ENCODE measurements at regions not wholly inside any gene's neighbourhood (a gene's known extent, or its start where the extent isn't known, plus 50 kb on each side); places are given as distances from the start of the nearest gene placed in this dataset.

GRCh38 chr4:156085100-156085499, 131.4 kb upstream of the CTSO start:
- Histone ChIP-seq H3K9ac (ENCODE audit: low read depth in 1 of 2, low read length in 2 of 2) (no peak overlapping the region), H3K27ac (ENCODE audit: low read depth in 2 of 2, low read length in 2 of 2) (no peak overlapping the region), H3K9me3 (ENCODE audit: control insufficient read depth in 2 of 2, low read length in 2 of 2) (no peaks in the 10 kb centered on the region), H3K36me3 (ENCODE audit: control insufficient read depth in 2 of 2, insufficient read depth in 2 of 2, low read length in 2 of 2) (no peaks in the 10 kb centered on the region), H3K4me3 (ENCODE audit: low read length in 2 of 2) (no peak overlapping the region), H3K4me1 (ENCODE audit: control insufficient read depth in 2 of 2, insufficient read depth in 2 of 2, low read length in 2 of 2) (no peaks in the 10 kb centered on the region), H3K27me3 (ENCODE audit: control insufficient read depth in 2 of 2, insufficient read depth in 2 of 2, low read length in 2 of 2) (no peaks in the 10 kb centered on the region)

GRCh38 chr4:156084373-156084772, 130.7 kb upstream of the CTSO start:
- Histone ChIP-seq H3K4me1 (ENCODE audit: control insufficient read depth in 2 of 2, insufficient read depth in 2 of 2, low read length in 2 of 2) (no peaks in the 10 kb centered on the region), H3K4me3 (ENCODE audit: low read length in 2 of 2) (no peak overlapping the region), H3K9ac (ENCODE audit: low read depth in 1 of 2, low read length in 2 of 2) (no peak overlapping the region), H3K27me3 (ENCODE audit: control insufficient read depth in 2 of 2, insufficient read depth in 2 of 2, low read length in 2 of 2) (no peaks in the 10 kb centered on the region), H3K27ac (ENCODE audit: low read depth in 2 of 2, low read length in 2 of 2) (no peak overlapping the region), H3K36me3 (ENCODE audit: control insufficient read depth in 2 of 2, insufficient read depth in 2 of 2, low read length in 2 of 2) (no peaks in the 10 kb centered on the region), H3K9me3 (ENCODE audit: control insufficient read depth in 2 of 2, low read length in 2 of 2) (no peaks in the 10 kb centered on the region)

GRCh38 chr4:156073976-156074375, 120.3 kb upstream of the CTSO start:
- Histone ChIP-seq H3K4me3 (ENCODE audit: low read length in 2 of 2) (no peak overlapping the region), H3K36me3 (ENCODE audit: control insufficient read depth in 2 of 2, insufficient read depth in 2 of 2, low read length in 2 of 2) (no peaks in the 10 kb centered on the region), H3K27me3 (ENCODE audit: control insufficient read depth in 2 of 2, insufficient read depth in 2 of 2, low read length in 2 of 2) (no peaks in the 10 kb centered on the region), H3K4me1 (ENCODE audit: control insufficient read depth in 2 of 2, insufficient read depth in 2 of 2, low read length in 2 of 2) (no peaks in the 10 kb centered on the region), H3K27ac (ENCODE audit: low read depth in 2 of 2, low read length in 2 of 2) (no peak overlapping the region), H3K9ac (ENCODE audit: low read depth in 1 of 2, low read length in 2 of 2) (no peak overlapping the region), H3K9me3 (ENCODE audit: control insufficient read depth in 2 of 2, low read length in 2 of 2) (no peaks in the 10 kb centered on the region)

GRCh38 chr4:156060661-156061060, 107.0 kb upstream of the CTSO start:
- Histone ChIP-seq H3K9me3 (ENCODE audit: control insufficient read depth in 2 of 2, low read length in 2 of 2) (no peaks in the 10 kb centered on the region), H3K27ac (ENCODE audit: low read depth in 2 of 2, low read length in 2 of 2) (no peak overlapping the region), H3K4me1 (ENCODE audit: control insufficient read depth in 2 of 2, insufficient read depth in 2 of 2, low read length in 2 of 2) (no peaks in the 10 kb centered on the region), H3K4me3 (ENCODE audit: low read length in 2 of 2) (no peak overlapping the region), H3K9ac (ENCODE audit: low read depth in 1 of 2, low read length in 2 of 2) (no peak overlapping the region), H3K27me3 (ENCODE audit: control insufficient read depth in 2 of 2, insufficient read depth in 2 of 2, low read length in 2 of 2) (no peaks in the 10 kb centered on the region), H3K36me3 (ENCODE audit: control insufficient read depth in 2 of 2, insufficient read depth in 2 of 2, low read length in 2 of 2) (no peaks in the 10 kb centered on the region)

- Histone ChIP-seq H3K9ac (ENCODE audit: low read depth in 1 of 2, low read length in 2 of 2) (no peak overlapping the region), H3K36me3 (ENCODE audit: control insufficient read depth in 2 of 2, insufficient read depth in 2 of 2, low read length in 2 of 2) (no peaks in the 10 kb centered on the region), H3K4me1 (ENCODE audit: control insufficient read depth in 2 of 2, insufficient read depth in 2 of 2, low read length in 2 of 2) (no peaks in the 10 kb centered on the region), H3K9me3 (ENCODE audit: control insufficient read depth in 2 of 2, low read length in 2 of 2) (no peaks in the 10 kb centered on the region), H3K4me3 (ENCODE audit: low read length in 2 of 2) (no peak overlapping the region), H3K27me3 (ENCODE audit: control insufficient read depth in 2 of 2, insufficient read depth in 2 of 2, low read length in 2 of 2) (no peaks in the 10 kb centered on the region), H3K27ac (ENCODE audit: low read depth in 2 of 2, low read length in 2 of 2) (no peak overlapping the region)
Measured at GRCh38 chr4:156053174-156053573, 99.5 kb upstream of the CTSO start.

- H3K4me3 ChIP-seq (ENCODE audit: low read length in 2 of 2): no peak overlapping the region
- no peaks in the 10 kb centered on the region for H3K4me1 ChIP-seq (ENCODE audit: control insufficient read depth in 2 of 2, insufficient read depth in 2 of 2, low read length in 2 of 2)
- no peaks in the 10 kb centered on the region for H3K27me3 ChIP-seq (ENCODE audit: control insufficient read depth in 2 of 2, insufficient read depth in 2 of 2, low read length in 2 of 2)
- no peak overlapping the region for H3K9ac ChIP-seq (ENCODE audit: low read depth in 1 of 2, low read length in 2 of 2)
- H3K9me3 ChIP-seq (ENCODE audit: control insufficient read depth in 2 of 2, low read length in 2 of 2): no peaks in the 10 kb centered on the region
- no peaks in the 10 kb centered on the region for H3K36me3 ChIP-seq (ENCODE audit: control insufficient read depth in 2 of 2, insufficient read depth in 2 of 2, low read length in 2 of 2)
- H3K27ac ChIP-seq (ENCODE audit: low read depth in 2 of 2, low read length in 2 of 2): no peak overlapping the region
Measured at GRCh38 chr4:156052116-156052515, 98.5 kb upstream of the CTSO start.

GRCh38 chr4:156038772-156039171, 85.1 kb upstream of the CTSO start:
- Histone ChIP-seq H3K4me1 (ENCODE audit: control insufficient read depth in 2 of 2, insufficient read depth in 2 of 2, low read length in 2 of 2) (no peaks in the 10 kb centered on the region), H3K27ac (ENCODE audit: low read depth in 2 of 2, low read length in 2 of 2) (no peak overlapping the region), H3K9ac (ENCODE audit: low read depth in 1 of 2, low read length in 2 of 2) (no peak overlapping the region), H3K27me3 (ENCODE audit: control insufficient read depth in 2 of 2, insufficient read depth in 2 of 2, low read length in 2 of 2) (no peaks in the 10 kb centered on the region), H3K36me3 (ENCODE audit: control insufficient read depth in 2 of 2, insufficient read depth in 2 of 2, low read length in 2 of 2) (no peaks in the 10 kb centered on the region), H3K9me3 (ENCODE audit: control insufficient read depth in 2 of 2, low read length in 2 of 2) (no peaks in the 10 kb centered on the region), H3K4me3 (ENCODE audit: low read length in 2 of 2) (no peak overlapping the region)

GRCh38 chr4:156036496-156036895, 82.8 kb upstream of the CTSO start:
- no peaks in the 10 kb centered on the region for H3K27me3 ChIP-seq (ENCODE audit: control insufficient read depth in 2 of 2, insufficient read depth in 2 of 2, low read length in 2 of 2)
- H3K27ac ChIP-seq (ENCODE audit: low read depth in 2 of 2, low read length in 2 of 2): no peak overlapping the region
- H3K4me1 ChIP-seq (ENCODE audit: control insufficient read depth in 2 of 2, insufficient read depth in 2 of 2, low read length in 2 of 2): no peaks in the 10 kb centered on the region
- H3K9me3 ChIP-seq (ENCODE audit: control insufficient read depth in 2 of 2, low read length in 2 of 2): no peaks in the 10 kb centered on the region
- H3K36me3 ChIP-seq (ENCODE audit: control insufficient read depth in 2 of 2, insufficient read depth in 2 of 2, low read length in 2 of 2): no peaks in the 10 kb centered on the region
- H3K9ac ChIP-seq (ENCODE audit: low read depth in 1 of 2, low read length in 2 of 2): no peak overlapping the region
- no peak overlapping the region for H3K4me3 ChIP-seq (ENCODE audit: low read length in 2 of 2)

GRCh38 chr4:156029691-156030090, 76.0 kb upstream of the CTSO start:
- H3K27me3 ChIP-seq (ENCODE audit: control insufficient read depth in 2 of 2, insufficient read depth in 2 of 2, low read length in 2 of 2): no peaks in the 10 kb centered on the region
- no peaks in the 10 kb centered on the region for H3K9me3 ChIP-seq (ENCODE audit: control insufficient read depth in 2 of 2, low read length in 2 of 2)
- no peak overlapping the region for H3K4me3 ChIP-seq (ENCODE audit: low read length in 2 of 2)
- no peaks in the 10 kb centered on the region for H3K4me1 ChIP-seq (ENCODE audit: control insufficient read depth in 2 of 2, insufficient read depth in 2 of 2, low read length in 2 of 2)
- H3K9ac ChIP-seq (ENCODE audit: low read depth in 1 of 2, low read length in 2 of 2): no peak overlapping the region
- H3K27ac ChIP-seq (ENCODE audit: low read depth in 2 of 2, low read length in 2 of 2): no peak overlapping the region
- H3K36me3 ChIP-seq (ENCODE audit: control insufficient read depth in 2 of 2, insufficient read depth in 2 of 2, low read length in 2 of 2): no peaks in the 10 kb centered on the region

GRCh38 chr4:156021298-156021697, 67.6 kb upstream of the CTSO start:
- no peaks in the 10 kb centered on the region for H3K27me3 ChIP-seq (ENCODE audit: control insufficient read depth in 2 of 2, insufficient read depth in 2 of 2, low read length in 2 of 2)
- no peak overlapping the region for H3K4me3 ChIP-seq (ENCODE audit: low read length in 2 of 2)
- H3K4me1 ChIP-seq (ENCODE audit: control insufficient read depth in 2 of 2, insufficient read depth in 2 of 2, low read length in 2 of 2): no peaks in the 10 kb centered on the region
- H3K9ac ChIP-seq (ENCODE audit: low read depth in 1 of 2, low read length in 2 of 2): no peak overlapping the region
- no peaks in the 10 kb centered on the region for H3K36me3 ChIP-seq (ENCODE audit: control insufficient read depth in 2 of 2, insufficient read depth in 2 of 2, low read length in 2 of 2)
- H3K9me3 ChIP-seq (ENCODE audit: control insufficient read depth in 2 of 2, low read length in 2 of 2): no peaks in the 10 kb centered on the region
- H3K27ac ChIP-seq (ENCODE audit: low read depth in 2 of 2, low read length in 2 of 2): no peak overlapping the region

- H3K4me3 ChIP-seq (ENCODE audit: low read length in 2 of 2): no peak overlapping the region
- no peaks in the 10 kb centered on the region for H3K4me1 ChIP-seq (ENCODE audit: control insufficient read depth in 2 of 2, insufficient read depth in 2 of 2, low read length in 2 of 2)
- H3K27ac ChIP-seq (ENCODE audit: low read depth in 2 of 2, low read length in 2 of 2): no peak overlapping the region
- no peaks in the 10 kb centered on the region for H3K27me3 ChIP-seq (ENCODE audit: control insufficient read depth in 2 of 2, insufficient read depth in 2 of 2, low read length in 2 of 2)
- H3K9me3 ChIP-seq (ENCODE audit: control insufficient read depth in 2 of 2, low read length in 2 of 2): no peaks in the 10 kb centered on the region
- H3K9ac ChIP-seq (ENCODE audit: low read depth in 1 of 2, low read length in 2 of 2): no peak overlapping the region
- no peaks in the 10 kb centered on the region for H3K36me3 ChIP-seq (ENCODE audit: control insufficient read depth in 2 of 2, insufficient read depth in 2 of 2, low read length in 2 of 2)
Measured at GRCh38 chr4:156019246-156019645, 65.6 kb upstream of the CTSO start.

All from mucosa of rectum (tissue), 2 donors.